LNCaP clone FGC (cell line): ENCODE measurements at regions not wholly inside any gene's neighbourhood (a gene's known extent, or its start where the extent isn't known, plus 50 kb on each side); places are given as distances from the start of the nearest gene placed in this dataset.
"Not testable (repeated sequence)": the region's sequence is repeated elsewhere in the genome, so short reads cannot be mapped to it uniquely, and the experiment has no call there.

Experiments
- DNase-seq: peaks from one replicate; pipeline ENCODE4 v3.0.0-alpha.2; 2011; ENCODE audit warnings: low read depth
- H3K4me3 ChIP-seq: 2 replicates; pipeline ENCODE4 v1.5.1; 2011; ENCODE audit warnings: mild to moderate bottlenecking, low read depth, low read length, control low read depth
- TF ChIP-seq, protein P1 (sequence below): IDR thresholded peaks from 2 replicates; pipeline ENCODE4 v1.5.1; 2012; ENCODE audit warnings: mild to moderate bottlenecking; ENCODE audit not compliant: control insufficient read depth, insufficient read depth; ENCODE audit errors: extremely low read depth

DNA sequence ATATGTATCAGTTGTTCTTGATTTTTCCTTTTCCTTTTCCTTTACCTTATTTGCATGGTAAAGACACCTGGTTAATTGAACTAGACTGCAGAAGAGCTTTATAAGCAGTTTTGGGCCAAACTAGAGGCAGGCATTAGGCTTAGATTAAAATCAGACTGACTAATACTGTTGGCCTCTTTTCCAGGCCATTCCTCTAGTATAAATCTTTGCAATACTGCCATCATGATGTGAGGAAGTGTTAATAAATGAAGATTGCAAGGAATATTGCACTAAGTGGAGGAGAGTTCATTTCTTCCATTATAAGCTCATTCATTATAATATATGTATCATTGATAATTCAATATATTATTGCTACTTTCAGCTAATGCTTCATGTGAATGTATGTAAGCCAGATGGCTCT lies 163.8 kb downstream of the MMUT start:
- no peak overlapping the region for H3K4me3 ChIP-seq
- no peak for DNase-seq
- TF ChIP-seq, protein P1, sequence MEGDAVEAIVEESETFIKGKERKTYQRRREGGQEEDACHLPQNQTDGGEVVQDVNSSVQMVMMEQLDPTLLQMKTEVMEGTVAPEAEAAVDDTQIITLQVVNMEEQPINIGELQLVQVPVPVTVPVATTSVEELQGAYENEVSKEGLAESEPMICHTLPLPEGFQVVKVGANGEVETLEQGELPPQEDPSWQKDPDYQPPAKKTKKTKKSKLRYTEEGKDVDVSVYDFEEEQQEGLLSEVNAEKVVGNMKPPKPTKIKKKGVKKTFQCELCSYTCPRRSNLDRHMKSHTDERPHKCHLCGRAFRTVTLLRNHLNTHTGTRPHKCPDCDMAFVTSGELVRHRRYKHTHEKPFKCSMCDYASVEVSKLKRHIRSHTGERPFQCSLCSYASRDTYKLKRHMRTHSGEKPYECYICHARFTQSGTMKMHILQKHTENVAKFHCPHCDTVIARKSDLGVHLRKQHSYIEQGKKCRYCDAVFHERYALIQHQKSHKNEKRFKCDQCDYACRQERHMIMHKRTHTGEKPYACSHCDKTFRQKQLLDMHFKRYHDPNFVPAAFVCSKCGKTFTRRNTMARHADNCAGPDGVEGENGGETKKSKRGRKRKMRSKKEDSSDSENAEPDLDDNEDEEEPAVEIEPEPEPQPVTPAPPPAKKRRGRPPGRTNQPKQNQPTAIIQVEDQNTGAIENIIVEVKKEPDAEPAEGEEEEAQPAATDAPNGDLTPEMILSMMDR = 0 out of 2 replicates have a peak, but pooled peaks have one; percentile 10

DNA sequence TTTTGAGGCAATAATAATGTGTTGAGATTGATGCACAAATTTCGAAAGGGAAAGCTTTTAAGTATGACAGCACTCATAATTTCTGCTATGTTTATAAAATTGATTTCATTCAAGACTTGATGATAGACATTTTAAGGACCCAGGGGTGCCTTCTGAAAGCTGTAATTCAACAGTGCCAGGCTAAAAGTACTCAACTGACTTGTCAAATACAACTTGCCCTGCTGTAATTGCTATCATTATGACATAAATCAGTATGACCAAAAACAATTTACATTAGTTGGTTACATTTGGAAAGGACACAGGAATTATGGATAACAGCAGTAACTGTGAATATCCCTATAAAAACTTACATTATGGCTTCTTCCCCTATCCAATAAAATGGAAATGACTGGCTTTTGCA lies 178.9 kb downstream of the MMUT start:
- TF ChIP-seq, protein P1 = no peak
- no peak for DNase-seq
- no peak overlapping the region for H3K4me3 ChIP-seq

DNA sequence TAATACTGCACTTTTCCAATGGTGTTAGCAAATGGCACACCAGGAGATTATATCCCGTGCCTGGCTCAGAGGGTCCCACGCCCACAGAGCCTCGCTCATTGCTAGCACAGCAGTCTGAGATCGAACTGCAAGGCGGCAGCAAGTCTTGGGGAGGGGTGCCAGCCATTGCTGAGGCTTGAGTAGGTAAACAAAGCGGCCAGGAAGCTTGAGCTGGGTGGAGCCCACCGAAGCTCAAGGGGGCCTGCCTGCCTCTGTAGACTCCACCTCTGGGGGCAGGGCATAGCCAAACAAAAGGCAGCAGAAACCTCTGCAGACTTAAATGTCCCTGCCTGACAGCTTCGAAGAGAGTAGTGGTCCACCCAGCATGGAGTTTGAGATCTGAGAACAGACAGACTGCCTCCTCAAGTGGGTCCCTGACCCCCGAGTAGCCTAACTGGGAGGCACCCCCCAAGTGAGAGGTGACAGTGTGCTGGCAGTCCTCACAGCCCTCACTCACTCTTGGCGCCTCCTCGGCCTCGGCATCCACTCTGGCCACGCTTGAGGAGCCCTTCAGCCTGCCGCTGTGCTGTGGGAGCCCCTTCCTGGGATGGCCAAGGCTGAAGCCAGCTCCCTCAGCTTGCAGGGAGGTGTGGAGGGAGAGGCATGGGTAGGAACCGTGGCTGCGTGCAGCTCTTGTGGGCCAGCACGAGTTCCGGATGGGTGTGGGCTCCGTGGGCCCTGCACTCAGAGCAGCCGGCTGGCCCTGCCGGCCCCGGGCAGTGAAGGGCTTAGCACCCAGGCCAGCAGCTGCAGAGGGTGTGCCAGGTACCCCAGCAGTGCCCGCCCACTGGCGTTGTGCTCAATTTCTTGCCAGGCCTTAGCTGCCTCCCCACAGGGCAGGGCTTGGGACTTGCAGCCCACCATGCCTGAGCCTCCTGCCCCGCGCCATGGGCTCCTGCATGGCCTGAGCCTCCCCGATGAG lies 188.0 kb downstream of the MMUT start:
- not testable (repeated sequence) for DNase-seq, H3K4me3 ChIP-seq

DNA sequence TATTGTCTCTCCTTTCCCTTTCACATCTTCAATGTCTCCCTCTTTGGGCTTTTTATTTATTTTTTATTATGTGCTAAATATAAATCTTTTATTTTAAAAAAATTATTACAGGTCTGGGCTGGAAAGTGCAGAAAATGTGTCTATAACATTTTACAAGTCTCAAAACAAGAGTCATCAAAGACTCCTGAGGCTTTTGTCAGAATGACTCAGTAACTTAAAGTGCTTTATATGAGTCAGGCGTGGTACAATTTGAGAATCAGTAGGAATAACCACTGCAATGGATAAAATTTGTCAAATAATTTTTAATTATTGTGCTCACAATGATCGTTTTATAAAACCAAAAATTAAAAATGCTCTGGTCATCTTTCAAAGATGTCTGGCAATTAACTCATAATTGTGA lies 193.9 kb downstream of the MMUT start:
- no peak overlapping the region for H3K4me3 ChIP-seq
- TF ChIP-seq, protein P1 = no peak
- no peak for DNase-seq

DNA sequence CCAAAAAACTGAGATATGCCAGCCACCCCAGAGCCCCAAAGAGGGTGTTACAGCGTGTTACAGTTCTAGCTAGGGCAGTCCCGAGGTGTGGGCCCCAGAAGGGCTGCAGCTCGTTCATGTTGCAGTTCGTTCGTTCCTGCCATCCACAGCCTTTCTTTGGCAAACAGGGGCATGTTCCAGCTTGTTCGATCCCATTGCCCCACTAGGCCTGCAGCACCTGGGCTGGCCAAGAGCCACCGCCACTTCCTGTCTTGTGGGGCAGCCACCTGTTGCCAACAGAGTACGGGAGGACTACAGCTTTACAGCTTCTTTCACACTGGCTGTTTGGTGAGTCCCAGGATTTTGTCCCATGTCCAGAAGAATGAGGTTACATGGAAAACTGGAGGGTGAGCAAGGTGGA lies 198.1 kb downstream of the MMUT start:
- DNase-seq = no peak
- TF ChIP-seq, protein P1 = no peak
- H3K4me3 ChIP-seq = no peak overlapping the region

DNA sequence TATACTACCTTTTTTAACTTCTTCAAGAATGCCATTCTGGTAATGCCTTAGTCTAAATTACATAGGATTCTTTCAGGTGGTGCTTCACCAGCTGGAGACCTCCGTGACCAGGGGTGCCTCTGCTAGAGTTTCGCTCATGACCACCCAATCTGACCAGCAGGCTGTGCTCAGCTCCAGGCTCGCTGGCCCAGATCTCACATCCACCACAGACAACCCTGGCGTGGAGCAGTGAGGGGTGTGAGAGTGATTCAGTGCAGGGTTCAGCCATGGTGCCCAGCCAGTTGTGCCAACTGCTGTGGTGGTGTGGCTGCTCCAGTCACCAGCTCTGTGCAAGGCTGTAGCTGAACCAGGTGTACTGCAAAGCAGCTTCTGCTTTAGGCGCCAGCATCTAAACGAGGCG lies 198.6 kb downstream of the MMUT start:
- TF ChIP-seq, protein P1 = no peak
- DNase-seq = no peak

DNA sequence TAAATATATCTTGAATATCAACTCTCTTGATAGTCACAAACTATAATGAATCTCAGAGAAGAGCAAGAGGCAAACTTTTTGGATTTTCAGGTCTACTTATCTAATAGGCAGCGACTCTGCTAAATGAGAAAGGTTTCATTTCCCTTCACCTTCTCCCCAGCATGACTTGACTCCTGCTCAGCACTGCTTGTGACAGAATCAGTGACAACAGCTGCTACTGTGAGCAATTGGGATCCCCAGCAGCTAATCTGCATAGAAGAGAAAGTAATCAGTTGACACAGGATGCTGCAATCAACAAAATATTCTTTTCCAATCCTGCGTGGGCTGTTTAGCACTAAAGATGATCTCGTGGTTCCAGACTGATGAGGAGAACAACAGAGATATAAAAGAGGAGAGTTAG lies 205.5 kb downstream of the MMUT start:
- H3K4me3 ChIP-seq = no peak overlapping the region
- TF ChIP-seq, protein P1 = no peak
- no peak for DNase-seq

More for the DNA sequence above, 198.6 kb downstream of the MMUT start:
- H3K4me3 ChIP-seq = no peak overlapping the region
